NOMO-1 treated with dmso at 0.1 percent for 144 hours (cell line): ENCODE measurements at regions not wholly inside any gene's neighbourhood (a gene's known extent, or its start where the extent isn't known, plus 50 kb on each side); places are given as distances from the start of the nearest gene placed in this dataset.

Experiments used
- DNase-seq: peaks from one replicate; lab custom pipeline; 2025; ENCODE audit not compliant: unreplicated experiment; lab: John Stamatoyannopoulos, UW

DNA sequence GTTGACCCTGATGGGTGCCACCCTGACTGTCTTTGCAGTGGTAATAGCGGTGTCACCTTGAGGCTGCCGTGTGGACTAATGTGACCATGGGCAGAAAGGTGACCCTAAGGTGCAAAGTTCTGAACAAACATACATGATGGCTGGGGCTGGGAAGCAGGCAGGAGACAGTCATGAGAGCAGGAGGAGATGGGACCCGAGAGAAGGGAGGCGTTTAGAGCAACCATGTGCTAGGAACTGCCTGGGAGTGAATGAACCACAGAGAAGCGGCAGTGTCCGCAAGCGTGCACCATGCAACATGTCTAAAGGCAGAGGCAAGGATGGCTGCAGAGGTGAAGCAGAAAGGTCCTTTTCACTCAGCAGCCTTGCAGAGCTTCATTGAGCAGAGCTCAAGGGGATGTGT, 113.1 kb upstream of the GDF10 start:
- no peak for DNase-seq

DNA sequence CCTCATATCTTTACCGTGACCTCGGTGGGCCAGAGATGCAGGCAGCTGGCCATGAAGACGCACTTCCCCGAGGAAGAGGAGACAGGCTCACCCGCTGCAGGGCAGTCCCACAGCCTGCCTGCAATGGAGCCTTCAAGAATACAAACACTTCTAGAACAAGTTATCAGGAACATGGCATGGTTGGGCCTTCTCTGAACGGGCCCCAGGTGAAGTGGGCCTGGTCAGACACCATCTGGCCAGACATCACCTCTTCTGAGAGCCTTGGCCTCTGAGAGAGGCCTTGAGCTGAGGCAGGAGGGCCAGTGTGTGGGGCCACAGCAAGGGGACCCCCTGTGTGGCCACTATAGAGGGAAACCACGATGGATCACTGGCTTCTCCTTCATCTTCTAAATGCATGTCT, 112.4 kb upstream of the GDF10 start:
- no peak for DNase-seq

DNA sequence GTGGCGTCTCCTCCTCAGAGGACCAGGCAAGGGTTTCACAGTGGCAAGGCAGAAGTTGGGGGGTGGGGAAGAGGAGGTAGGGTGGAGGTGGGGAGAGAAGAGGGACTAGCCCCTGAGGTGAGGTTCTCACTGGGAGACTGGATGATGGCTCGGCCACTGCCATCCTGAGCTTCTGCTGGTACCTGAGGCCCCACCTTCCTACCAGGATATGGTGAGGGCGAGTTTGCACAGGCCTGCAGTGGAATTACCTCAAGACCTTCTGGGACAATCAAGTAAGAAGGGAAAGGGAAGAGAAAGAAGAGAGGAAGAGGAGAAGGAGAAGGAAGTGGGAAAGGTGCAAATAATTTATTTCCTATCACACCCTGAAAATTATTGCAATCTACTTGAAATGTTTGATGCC, 111.8 kb upstream of the GDF10 start:
- no peak for DNase-seq

DNA sequence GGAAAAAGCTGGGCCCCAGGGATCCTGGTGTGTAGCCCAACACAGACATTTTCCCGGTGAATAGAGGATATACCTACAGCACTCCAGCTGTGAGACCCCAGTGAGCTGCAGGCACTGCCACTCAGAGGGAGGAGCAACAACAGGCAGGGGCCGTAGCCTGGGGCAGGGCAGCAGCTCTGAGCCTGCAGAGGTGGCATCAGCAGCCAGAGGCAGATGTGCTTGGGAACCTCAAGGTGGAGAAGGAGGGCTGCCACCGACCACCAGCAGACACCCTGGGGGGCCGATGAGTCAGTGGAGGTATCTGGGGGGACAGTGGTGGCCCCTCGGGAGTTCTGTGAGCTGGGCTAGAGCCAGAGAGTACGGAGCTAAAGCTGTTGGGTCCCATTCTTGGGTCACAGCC, 110.2 kb upstream of the GDF10 start:
- DNase-seq, result no peak

DNA sequence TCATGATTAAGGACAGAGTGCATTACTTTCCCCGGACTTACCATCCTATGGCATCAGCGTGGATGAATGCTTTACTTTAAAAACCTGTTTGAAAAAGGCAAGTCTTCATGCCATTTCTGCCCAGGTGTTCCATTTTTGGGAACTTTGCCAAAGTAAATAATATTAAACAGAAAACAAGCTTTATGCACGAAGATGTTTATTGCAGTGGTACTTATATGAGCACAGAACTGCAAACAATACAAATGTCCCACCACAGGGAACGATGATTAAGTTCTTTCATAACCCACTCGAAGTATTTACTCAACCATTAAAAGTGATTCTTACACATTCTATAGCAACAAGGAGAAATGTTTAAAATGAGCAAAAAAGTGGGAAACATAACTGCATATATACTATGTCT, 109.7 kb upstream of the GDF10 start:
- no peak for DNase-seq

DNA sequence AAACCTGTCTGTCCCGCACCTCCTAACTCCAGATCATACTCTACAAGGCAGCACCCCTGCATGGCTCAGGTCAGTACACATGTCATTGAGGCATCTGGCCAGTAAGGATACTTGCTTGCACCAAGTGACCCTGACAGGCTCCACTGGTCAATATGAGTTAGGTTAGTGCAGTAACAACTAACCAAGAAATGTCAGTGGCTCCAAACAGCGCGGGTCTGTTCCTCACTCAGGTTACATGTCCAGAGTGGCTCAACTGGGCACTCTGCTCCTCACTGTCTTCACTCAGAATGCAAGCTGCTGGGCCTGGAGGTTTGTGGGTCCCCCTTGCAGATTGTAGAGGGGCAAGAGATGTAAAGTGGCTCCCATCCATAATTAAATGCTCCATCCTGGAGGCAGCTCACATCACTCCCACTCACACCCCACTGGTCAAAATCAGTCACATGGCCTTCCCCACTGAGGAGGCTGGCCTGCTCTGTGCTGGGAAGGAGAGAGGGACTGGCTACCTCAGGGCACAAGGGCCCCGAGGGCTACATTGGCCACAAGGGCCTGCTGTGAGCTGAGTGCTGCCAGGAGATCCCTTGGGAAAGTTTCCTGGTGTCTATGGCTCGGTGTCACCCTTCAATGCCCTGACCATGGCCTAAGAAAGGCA, 109.1 kb upstream of the GDF10 start:
- DNase-seq, result no peak

DNA sequence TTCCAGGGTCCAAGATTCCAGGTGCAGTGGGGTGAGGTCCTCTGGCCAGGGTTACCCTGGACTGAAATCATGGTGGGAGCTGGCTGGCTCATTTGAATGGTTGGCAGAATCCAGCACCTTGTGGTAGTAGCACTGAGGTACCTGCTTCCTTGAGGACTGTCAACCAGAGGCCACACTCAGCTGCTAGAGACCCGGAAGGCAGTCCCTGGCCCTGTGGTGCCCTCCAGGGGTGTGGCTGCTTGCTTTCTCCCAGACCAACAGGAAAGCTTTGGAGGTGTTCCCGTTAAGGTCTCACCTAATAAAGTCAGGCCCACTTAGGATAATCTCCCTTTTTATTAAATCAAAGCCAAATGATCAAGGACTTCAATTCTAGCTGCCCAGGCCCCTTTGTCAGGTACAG, 107.7 kb upstream of the GDF10 start:
- no peak for DNase-seq

DNA sequence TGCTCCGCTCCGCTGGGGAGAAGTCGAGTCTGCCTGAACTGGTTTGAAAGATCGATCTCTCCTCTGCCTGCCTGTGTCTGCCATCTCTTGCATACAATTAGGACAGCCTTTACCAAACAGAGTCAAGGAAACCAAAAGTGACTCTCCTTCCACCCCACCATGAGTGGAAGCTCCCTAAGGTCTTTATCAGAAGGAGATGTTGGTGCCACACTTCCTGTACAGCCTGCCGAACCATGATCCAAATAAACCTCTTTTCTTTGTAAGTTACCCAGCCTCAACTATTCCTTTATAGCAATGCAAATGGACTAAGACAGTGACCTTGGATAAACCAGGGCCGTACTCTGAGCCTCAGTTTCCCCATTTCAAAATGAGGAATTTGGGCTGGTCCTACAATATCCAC, 106.3 kb upstream of the GDF10 start:
- DNase-seq, result no peak

DNA sequence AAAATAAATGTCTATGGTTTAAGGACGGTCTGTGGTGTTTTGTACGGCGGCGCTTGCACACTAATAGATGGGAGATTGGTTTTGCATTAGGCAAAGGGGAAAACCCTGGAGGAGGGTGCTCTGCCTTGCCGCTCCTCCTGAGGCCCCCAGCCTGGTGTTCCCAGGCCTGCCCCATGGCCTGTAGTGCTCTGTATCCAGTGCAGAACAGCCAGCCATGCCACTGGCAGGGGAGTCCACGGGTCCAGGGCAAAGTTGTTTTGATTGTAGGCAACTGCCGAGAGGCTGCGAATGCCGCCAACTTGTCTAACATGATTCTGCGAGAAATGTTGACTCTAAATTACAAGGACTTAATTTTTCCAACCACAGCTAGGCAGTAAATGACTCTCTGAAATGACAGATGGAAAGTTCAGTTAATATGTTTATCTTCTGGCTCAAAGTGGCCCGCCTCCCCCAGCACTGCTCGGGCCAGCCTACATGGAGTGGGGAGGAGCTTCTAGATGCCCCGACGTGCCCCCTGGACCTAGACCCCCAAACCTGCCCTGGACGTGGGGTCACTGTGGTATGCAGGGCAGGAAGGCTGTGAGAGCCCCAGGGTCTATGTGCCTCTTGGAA, 104.6 kb upstream of the GDF10 start:
- DNase-seq, result no peak

DNA sequence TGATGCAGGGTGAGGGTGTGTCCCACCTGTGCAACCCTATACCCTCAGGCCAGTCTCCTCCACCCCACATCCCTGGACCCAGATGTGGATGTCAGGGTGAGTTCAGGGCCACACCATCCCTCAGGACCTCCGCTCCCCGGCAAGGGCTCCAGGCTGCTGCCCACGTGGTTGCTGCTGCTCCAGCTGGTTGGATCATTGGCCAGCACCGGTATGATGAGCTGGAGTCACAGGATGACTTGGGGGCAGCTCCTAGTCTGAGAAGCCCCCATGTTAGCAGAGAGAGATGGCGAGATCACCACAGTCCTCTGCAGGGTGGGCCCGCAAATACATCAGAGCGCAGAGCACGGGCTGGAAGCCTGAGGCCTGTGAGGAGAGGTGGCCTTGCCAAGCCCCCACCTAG, 103.3 kb upstream of the GDF10 start:
- no peak for DNase-seq

DNA sequence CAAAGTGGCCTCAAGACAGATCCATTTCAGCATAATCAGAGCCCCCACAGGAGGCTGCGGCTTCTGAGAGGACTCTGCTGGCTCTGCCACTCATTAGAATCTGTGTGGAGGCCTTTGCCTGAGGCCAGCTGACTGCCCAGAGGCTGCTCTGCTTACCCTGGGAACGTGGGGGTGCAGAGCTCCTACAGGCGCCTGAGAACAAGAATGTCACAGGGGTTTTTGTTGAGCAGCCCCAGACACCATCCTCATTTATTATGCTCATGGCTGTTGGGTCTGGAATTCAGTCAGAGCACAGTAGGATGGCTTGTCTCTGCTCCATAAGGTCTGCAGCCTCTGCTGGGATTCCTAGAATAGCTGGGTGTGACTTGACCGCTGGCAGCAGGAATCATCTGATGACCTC, 101.8 kb upstream of the GDF10 start:
- no peak for DNase-seq

DNA sequence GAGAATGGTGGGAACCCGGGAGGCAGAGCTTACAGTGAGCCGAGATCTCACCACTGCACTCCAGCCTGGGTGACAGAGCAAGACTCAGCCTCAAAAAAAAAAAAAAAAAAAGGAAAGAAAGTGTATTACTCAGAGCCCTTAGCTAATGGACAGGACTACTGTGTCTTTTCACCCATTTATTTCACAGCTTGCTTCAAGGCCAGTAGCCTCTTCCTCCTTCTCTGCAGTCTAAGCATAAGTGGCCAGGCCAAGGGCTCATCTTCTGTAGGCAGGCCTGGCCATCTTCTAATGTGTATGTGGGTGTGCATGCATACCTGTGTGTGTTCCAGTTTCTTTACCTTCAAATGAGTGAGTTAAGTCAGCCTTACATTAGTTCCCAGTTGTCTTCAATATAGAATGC, 94.8 kb upstream of the GDF10 start:
- no peak for DNase-seq

DNA sequence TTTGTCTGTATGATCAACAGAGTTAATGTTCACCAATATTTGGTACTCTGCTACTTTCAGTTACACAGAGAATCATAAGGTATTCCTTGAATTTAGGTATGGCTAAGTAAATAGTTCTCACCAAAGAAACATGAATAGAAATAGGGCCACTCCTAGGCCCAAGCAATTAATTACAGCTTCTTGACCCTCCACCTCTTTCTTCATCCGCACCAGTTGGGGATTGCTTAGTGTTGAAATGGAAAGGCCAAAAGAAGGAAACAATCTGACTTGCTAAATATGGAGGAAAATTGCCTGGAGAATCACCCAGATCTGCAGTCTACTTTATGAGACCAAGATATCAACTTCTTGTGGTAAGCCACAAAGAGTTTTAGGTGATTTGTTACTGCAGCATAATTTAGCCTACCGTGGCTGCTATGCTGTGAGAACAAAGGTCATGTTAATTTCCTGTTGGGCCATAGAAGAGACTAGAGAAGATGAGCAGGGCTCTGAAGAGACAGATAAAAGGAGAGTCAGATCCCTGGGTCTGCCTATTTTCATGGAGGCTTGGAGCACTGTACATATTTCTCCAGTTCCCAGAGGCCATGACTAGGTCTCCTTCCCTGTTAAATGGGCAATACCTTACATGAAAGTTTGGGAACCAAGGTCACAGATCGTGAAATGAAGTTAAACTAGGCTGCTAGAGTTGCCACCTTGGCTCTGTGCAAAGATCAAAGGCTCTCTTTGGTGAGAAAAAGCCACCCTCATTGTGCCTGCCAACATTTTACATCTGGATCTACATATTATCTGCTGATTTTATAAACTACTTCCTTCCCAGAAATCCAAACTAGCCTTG, 93.3 kb upstream of the GDF10 start:
- DNase-seq, result peak; percentile 82

DNA sequence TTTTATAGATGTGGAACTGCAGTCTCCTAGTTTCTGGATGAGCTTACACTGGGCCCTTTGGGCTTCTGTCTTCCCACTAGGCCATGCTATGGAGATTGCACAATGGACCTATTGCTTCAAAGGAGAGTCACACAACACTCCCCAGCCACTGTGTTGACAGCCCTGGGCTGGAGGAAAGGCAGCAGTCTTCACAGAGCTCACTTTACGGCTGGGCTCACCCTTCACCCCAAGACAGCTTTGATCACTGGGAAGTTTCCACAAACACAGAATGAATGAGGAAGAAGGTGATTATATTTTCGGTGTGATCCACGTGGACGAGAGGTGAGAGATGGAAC, 92.7 kb upstream of the GDF10 start:
- peak; percentile 86 for DNase-seq

DNA sequence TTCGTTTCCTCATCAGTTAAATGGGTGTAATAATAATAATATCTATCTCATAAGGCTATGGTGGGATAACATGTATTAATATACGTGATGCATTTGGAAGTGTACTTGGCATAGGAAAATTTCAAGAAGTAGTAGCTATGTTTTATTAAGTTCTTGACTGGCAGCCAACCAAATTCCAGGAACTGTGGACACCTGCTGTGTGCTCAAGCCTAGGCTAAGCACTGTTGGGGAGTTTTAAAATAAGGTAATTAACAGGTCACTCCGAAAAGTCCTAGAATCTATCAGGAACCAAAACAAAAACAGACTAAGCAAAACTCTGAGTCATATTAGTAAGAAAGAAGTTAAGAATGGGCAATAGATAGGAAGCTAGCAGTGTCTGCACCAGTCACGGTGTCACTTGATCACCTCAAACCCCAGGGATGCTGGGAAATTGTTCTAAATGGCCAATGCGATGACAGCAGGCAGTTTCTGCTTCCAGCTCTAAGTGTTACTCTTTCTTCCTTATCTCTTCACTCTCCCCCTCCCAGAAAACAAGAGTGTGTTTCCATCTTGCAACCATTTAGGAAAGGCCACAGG, 92.0 kb upstream of the GDF10 start:
- DNase-seq, result no peak

DNA sequence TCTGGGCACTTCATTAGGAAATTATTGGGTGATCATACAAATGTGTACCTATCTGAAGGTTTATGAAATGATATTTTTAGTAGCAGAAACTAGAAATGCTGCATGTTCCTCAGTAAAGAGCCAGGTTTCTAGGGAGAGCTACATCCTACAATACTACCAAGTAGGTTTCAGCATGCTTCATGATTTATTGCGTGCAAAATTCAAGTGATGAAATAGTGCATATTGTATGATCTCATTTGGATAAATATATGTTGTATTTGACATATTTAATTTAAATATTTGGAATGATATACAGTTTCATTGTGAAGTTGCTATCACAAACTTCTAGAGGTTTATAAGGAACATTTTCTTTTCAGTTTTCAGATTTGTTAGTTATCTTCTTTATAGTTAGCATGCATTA, 90.5 kb upstream of the GDF10 start:
- DNase-seq, result no peak

DNA sequence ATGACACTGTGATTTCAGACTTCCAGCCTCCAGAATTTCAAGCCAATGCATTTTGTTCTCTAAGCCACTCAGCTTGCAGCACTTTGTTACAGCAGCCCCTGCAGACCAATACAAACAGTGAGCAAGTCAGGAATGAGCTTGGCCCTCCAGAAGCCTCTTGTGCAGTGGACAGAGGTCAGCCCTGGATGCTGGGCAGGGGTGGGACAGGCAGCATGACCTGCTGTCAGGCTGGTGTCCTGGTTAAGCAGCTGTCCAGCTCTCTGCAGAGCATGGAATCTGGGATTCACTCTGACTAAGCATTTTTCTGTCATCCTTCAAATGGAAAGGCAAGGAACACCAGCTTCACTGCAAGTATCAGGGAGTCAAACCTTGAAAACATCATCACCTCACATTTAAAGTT, 85.5 kb upstream of the GDF10 start:
- DNase-seq, result no peak

DNA sequence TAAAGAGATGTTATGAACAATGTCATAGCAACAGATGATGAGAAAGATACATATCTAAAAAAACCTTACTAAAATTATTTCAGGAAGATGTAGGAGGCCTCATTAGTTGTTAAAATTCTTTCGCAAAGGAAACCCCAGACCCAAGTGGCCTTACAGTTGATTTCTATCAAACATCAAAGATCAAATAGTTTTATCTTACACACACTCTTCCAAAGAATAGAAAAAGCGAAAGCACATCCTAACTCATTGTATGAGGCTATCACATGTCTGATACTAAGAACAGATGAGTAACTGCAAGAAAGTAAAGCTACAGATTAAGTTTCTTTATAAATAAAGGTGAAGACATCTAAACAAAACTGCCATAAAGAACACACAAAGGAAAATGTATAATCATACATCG, 82.9 kb upstream of the GDF10 start:
- no peak for DNase-seq

DNA sequence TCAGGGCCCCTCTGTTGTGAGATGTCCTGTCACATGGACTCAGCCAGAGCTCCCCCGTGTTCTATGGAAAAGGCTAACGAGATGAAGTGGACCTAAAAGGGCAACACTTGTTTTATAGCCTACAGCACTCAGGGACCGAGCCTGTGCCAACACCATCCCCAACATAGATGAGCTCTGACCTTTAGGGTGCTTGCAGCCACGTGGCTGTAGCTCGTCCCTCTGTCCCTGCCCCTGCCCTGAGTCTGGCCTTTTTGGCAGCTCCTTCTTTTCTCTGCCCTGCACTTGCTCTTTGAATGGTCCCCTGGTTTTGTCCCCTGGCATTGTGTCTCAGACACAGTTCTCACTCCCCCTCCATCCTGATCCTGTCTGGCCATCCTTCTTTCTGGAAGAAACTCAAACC, 81.2 kb upstream of the GDF10 start:
- DNase-seq, result no peak

DNA sequence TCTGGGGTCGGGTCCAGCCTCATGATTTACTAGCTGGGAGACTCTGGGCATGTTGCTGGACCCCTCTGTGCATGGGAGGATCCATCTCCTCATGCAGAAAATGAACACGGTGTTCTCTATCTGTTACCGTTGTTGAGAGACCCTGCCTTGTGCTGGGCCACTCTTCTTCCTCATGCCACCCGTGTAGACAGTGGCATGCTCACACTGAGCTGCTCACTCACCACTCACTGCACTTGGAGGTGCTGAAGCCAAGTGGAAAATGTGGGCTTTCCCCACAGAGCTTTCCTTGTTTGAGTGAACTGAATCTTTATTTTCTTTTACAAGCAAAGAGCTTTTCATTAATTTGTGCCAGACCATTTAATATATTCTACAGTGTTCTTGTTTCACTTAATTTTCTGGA, 77.5 kb upstream of the GDF10 start:
- DNase-seq, result no peak

DNA sequence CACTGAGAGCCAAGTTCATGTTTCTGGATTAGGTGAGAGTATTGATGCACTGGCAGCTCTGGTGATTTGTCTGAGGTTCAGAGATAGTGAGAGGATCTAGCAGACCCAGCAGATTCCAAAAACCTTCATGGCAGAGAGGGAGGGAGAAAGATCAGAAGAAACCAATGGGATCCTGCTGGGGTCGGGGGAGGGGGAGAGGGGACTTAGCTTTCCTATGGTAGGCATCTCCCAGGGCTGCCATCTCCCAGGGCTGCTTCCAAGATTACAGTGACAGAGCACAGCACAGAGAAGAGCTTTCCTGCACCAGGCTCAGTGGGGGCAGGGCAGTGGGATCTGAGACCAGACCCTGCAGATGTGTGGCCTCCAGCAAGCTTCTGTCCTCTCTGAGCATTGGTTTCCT, 76.8 kb upstream of the GDF10 start:
- DNase-seq, result no peak

DNA sequence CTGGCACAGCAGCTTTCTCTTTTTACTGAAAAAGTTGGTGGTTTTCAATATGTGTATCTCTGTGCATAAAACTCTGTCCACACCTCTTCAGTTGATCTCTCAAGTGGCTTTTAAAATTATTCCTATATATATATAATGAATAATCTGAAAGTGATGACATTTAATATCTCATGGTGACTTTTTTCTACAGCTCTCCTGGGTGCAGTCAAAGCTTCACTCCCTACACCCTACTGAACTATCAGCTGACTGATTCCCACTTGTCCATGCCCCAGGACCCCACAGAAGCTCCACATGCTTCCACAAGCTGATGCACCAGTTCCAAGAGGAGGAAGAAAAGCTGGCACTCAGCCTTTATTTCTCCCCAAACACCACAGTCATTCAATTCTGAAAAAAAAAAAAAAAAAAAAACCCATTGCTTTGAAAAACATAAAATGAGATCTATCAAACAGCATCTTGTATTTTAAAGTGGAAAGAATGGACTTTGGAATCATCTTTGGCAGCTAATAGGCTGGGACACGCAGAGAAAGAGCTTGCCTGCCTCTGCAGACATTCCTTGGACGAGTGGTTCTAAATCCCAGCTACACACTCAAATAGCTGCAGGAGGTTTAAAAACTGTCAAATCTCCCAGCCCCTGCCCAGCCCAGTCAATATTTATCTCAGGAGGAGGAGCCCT, 75.3 kb upstream of the GDF10 start:
- no peak for DNase-seq
